GM19240 (cell line): ENCODE measurements at regions not wholly inside any gene's neighbourhood (a gene's known extent, or its start where the extent isn't known, plus 50 kb on each side); places are given as distances from the start of the nearest gene placed in this dataset.
"Not testable (repeated sequence)": the region's sequence is repeated elsewhere in the genome, so short reads cannot be mapped to it uniquely, and the experiment has no call there.

ENCODE experiments used
- DNase-seq: peaks from one replicate; pipeline ENCODE4 v3.0.0; 2011; ENCODE audit warnings: low spot score; ENCODE audit not compliant: insufficient read length

GRCh38 chr6:47180633-47181032 lies 129.1 kb downstream of the TNFRSF21 start:
- DNase-seq: no peak

DNA sequence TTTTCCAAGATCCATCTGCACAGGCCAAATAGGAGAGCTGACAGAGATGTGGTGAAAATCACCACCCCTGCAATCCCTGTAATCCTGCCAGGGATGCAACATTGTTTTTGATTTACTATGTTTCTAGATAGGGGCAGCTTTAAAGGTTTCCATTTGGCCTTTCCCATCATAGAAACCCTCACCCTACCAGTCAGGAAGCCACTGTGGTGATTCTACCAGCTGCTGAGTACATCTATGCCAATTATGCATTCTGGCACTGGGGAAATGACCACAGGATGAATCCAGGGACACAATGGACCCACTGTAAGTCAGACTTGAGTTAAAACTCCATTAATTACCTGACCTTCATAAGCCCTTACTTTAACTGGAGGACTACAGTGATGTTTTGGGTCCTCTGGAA lies 130.4 kb downstream of the TNFRSF21 start:
- no peak for DNase-seq

GRCh38 chr6:47175656-47176055 lies 133.5 kb upstream of the ADGRF1 start:
- no peak for DNase-seq

DNA sequence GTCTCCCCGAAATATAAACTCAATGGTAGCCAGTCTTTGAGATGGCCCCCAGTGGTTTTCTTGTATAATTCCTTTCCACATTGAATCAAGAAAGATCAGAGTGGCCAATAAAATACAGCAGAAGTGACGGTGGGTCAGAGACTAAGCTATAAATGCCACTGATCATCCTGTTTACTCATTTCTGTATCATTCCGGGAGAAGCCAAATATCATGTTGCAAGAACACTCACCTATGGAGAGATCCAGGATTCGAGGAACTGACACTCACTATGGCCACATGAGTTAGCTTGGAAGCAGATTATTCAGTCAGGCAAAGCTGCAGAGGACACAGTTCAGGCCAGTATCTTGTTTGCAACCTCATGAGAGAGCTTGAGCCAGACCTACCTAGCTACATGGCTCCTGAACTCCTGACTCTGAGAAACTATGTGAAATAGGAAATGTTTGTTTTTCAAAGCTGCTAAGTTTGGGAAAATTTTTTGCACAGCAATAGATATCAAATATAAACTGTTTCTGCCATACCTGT lies 132.4 kb upstream of the ADGRF1 start:
- DNase-seq: no peak

DNA sequence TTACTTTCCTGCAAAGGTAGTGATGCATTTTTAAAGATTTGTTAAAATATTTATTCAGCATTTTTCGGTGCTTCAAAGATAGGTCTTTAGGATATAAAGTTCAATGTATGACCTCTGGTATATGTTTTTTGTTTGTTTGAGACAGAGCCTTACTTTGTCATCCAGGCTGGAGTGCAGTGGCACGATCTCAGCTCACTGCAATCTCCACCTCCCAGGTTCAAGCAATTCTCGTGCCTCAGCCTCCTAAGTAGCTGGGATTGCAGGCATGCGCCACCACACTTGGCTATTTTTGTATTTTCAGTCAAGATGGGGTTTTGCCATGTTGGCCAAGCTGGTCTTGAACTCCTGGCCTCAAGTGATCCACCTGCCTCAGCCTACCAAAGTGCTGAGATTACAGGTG lies 131.9 kb upstream of the ADGRF1 start:
- not testable (repeated sequence) for DNase-seq

GRCh38 chr6:47173145-47173544 lies 131.0 kb upstream of the ADGRF1 start:
- not testable (repeated sequence) for DNase-seq

DNA sequence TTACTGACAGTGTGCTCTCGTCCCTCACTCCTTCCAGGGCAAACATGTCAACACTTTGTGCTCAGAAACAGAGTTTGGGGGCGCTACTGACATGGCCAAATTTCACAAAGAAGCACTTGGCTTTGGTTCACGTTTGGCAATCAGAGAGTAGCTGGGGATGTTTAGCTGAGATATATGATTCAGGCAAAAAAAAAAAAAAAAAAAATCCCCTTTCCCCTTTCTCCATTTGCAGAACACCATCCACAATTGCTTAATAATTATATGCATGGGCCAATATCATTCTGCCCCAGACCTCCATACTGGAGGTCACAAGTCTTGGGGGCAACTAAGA lies 128.4 kb upstream of the ADGRF1 start:
- no peak for DNase-seq

DNA sequence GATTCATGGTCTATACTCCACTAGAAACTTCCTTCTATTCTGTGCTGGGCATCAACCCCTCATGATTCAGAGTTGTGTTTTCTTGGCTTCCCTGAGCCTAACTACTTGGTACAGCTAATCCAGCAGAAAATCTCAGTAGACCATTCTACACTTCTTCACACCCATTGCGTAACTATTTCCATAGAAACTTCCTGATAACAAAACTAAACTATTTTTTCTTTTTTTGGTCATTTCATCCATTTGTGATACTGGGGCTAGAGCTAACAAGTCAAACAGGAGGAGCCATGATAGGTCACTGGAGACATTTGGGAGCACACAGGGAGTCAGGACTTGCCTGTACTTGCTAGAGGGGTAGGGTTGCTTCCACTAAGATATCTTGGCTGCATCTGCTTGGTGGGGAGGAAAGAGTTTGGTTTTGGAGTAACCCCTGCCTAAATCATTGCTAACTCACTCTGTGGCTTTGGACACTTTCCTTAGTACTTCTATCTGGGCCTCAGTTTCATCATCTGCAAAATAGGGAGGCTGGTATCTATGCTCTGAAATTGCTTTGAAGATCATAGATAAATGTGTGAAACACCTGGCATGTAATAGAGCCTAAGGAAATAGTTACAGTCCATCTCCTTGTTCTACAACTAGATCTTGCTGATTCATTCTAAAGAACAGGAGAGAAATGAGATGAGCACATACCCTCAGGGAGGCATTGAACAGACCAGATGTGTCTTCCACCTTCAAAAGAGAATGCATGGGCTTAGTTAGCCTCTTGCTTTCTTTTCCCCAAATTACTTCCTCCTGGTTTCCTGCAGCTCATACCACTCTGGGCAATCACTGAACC lies 127.9 kb upstream of the ADGRF1 start:
- no peak for DNase-seq

DNA sequence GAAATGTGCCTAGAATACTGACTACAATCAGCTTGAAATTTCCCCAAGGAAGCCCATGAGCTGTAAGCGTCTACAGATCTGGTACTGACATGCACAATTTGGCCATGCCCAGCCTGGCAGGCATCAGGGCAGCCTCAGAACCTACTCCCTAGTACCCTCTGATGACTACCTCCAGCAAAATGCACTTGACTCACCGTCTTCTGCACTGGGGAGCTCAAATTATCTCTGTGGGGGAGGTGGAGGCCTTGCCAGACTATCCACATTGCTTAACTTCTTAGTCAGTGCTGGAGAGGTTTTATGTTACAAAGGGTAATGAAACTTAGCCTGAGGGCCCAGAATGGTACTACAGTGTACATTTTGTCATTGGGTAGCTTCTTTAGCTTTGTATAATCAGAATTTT lies 126.0 kb upstream of the ADGRF1 start:
- DNase-seq: no peak

DNA sequence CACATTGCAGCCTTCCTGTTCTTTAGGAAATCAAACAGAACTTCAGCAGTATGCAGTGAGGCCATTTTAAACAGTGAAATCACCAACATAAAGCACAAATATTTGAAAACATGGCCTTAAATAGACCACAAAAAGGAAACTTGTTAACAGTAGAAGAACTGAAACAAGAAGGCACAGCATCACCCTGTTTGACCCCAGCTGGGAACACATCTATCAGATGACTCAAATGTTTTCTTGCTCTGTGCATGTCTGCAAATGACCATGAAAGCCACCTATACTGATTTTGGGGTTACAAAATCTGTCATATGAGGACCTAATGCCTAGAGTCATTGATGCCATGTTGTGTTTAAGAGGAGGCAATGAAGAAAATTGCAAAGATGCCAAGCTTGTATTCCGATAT lies 123.8 kb upstream of the ADGRF1 start:
- peak; percentile 7 for DNase-seq

- DNase-seq: no peak
Observed at GRCh38 chr6:47164877-47165276, 122.7 kb upstream of the ADGRF1 start.

GRCh38 chr6:47163536-47163935 lies 121.4 kb upstream of the ADGRF1 start:
- no peak for DNase-seq

DNA sequence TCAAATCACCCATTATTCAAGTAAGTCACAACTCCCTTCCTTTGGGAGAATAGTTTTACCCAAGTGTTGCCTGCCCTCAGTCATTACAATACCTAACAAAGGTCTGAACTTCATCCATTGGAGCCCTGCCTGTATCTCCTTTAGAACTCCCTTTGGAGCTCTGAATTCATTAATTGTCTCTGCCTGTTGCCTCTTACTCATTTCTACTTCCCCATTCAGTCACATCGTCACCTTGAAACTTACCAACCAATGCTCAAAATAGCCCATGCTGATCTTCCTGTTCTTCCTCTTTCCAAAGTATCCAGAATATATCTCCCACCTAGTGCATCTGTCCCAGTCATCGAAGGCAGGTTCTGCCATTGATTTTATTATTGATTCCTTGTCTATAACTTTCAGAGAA lies 120.7 kb upstream of the ADGRF1 start:
- DNase-seq: peak; percentile 3

GRCh38 chr6:47162231-47162630 lies 120.1 kb upstream of the ADGRF1 start:
- no peak for DNase-seq

DNA sequence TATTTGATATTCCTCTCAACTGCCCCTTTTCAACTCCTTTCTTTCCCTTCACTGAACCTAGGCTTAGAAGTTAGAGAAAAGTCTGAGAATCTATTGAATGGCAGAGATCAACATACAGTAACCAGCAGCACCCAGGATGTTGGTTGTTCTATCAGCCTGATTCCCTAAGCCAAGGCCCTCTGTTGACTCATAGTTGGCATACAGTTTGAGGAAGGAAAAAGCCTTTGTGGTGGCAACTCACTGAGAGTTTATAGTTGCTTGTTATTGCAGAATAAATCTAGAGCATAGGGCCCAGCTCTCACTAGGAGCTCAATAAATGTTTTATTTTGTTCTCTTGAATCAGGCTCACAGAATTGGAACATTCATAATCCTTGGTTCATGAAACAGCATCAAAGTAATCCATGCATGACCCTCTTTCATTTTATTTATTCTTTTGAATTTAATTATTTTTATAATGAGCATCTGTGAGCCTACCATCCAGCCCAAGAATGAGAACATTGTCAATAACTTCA lies 119.1 kb upstream of the ADGRF1 start:
- DNase-seq: no peak

DNA sequence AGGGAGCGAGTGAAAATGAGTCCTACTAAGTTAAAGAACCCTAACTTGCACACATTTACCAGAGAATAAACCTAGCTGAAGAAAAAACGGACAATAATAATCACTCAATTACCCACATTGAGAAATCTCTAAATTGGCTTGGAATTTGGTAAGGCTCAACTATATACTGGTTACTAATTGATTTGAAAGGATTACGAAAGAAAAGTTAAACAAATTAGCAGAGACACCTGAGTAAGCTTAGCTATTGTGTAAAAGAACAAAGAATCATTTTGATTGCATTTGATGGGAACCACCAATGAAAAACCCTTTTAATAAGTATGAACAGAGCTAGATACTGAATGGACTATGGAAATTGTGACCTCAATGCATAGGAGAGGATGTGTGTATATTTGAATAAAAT lies 118.6 kb upstream of the ADGRF1 start:
- no peak for DNase-seq

DNA sequence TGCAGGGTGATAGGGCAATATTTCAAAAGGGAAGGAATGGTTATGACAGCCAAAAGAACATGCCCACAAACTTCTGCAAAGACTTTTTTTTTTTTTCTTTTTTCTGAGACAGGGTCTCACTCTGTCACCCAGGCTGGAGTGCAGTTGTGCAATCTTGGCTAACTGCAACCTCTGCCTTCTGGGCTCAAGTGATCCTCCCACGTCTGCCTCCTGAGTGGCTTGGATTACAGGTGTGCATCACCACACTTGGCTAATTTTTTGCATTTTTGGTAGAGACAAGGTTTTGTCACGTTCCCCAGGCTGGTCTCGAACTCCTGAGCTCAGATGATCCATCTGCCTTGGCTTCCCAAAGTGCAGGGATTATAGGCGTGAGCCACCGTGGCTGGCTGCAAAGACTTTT lies 117.6 kb upstream of the ADGRF1 start:
- no peak for DNase-seq

DNA sequence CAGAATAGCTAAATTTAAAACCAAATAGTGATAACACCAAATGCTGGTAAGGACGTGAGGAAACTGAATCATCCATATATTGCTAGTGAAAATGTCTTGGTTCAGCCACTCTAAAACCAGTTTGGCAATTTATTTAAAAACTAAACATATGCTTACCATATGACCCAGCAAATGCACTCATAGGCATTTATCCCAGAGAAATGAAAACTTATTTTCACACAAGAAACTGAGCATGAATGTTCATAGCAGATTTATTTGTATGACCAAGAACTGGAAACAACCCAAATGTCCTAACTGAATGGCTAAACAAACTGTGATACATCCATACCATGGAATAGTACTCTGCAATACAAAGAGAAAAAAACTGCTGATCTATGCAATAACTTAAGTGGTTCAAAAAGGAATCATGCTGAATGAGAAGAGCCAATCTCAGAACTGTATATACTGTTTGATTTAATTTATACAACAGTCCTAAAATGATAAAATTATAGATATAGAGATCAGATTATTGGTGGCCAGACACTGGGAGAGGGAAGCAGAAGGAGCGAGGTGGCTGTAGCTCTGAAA lies 115.6 kb upstream of the ADGRF1 start:
- no peak for DNase-seq

- DNase-seq: no peak
Observed at GRCh38 chr6:47157063-47157462, 114.9 kb upstream of the ADGRF1 start.

DNA sequence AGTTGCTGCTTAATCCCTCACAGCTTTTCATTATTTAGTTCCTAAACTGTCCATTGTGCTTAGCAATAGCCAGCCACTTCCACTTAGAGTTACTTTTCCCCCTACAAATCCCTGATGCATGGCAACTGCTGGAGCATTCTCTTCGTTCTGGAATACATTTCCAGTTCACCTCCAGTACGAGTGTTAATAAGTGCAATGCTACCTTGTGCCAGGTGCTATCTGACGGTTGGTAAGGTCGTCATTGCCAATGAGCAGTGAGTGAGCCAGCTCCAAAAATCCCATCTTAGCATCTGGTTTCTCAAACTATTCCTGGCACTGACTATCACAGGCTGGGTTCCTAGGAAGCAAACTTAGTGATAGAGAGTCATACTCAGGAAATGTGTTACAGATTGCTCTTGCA lies 114.1 kb upstream of the ADGRF1 start:
- no peak for DNase-seq

DNA sequence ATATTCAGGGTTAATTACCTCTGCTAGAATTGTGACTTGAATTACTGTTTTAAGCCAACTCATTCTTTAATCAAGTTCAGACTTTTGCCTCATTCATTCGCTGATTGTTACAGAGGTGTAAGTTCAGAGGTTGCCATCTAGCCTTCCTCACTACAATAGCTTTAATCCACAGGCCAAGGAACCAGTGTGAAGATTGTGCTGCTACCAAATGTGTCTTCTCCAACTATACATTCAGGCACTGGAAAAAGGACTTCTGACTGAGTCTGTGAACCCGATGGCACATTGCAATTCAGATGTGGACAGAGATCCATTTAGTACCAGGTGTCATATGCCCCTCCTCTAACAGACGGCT lies 111.2 kb upstream of the ADGRF1 start:
- no peak for DNase-seq

- DNase-seq: no peak
Observed at GRCh38 chr6:47152666-47153403, 110.7 kb upstream of the ADGRF1 start.
